ENCODE measurements at regions not wholly inside any gene's neighbourhood (a gene's known extent, or its start where the extent isn't known, plus 50 kb on each side); places are given as distances from the start of the nearest gene placed in this dataset.

- Histone ChIP-seq H3K27me3 (no peaks in the 10 kb centered on the region; the same call in 1 of the 2 replicates), H3K4me1 (no peaks in the 10 kb centered on the region), H3K9me3 (replicated peaks) (no peaks in the 10 kb centered on the region), H3K36me3 (no peaks in the 10 kb centered on the region), H3K4me3 (no peak overlapping the region), H3K27ac (no peak overlapping the region)
- no peak for DNase-seq
Observed at GRCh38 chr19:30136611-30137195, 194.7 kb downstream of the URI1 start.

DNA sequence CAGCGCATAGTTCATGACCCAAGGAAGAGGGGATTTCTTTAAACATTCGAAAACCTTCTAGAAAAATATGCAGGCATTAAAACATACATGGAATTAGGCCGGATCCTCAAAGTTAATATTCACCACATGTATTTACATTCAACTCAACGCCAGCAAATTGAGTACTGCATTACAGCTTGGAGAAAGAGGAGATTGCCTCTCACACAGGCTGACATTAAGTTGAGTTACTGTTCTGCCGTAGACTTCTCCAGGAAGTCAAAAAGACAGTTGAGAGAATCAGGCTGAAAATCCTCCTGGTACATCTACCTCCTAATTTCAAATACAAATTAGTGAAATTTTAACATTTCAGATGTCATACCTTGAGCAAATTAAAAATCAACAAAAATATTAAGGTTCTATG, 195.7 kb downstream of the URI1 start:
- no peak for DNase-seq
- Histone ChIP-seq H3K4me1 (no peaks in the 10 kb centered on the region), H3K36me3 (no peaks in the 10 kb centered on the region), H3K27me3 (no peaks in the 10 kb centered on the region), H3K27ac (no peak overlapping the region), H3K9me3 (replicated peaks) (no peaks in the 10 kb centered on the region), H3K4me3 (no peak overlapping the region)

DNA sequence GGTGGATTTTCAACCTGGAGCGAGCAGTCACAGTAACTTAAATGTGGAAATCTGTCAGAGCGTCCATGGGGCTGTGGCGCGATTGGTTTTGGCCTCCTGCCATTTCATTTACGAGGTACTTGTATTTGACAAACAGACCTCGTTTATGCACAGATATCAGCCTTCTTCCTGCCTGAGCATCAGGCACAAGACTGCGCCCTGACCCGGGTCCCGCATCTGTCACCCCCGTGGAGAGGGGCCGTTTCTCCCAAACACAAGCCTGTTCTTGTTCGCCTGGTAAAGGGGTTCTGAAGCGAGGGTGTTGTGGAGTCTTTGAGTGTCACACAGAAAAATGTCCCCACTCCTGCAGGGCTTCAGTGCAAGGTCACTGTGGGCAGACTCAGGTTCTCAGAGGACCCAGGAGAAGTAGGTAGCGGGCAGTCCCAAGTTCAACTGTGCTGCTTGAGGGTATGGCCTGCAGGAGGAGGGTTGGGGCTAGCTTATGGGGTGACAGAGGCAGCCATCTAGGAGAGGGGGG, 202.3 kb downstream of the URI1 start:
- no peaks in the 10 kb centered on the region for H3K9me3 ChIP-seq (replicated peaks)
- no peaks in the 10 kb centered on the region for H3K4me1 ChIP-seq
- H3K36me3 ChIP-seq = no peaks in the 10 kb centered on the region
- no peaks in the 10 kb centered on the region for H3K27me3 ChIP-seq
- no peak overlapping the region for H3K27ac ChIP-seq
- no peak overlapping the region for H3K4me3 ChIP-seq
- DNase-seq = no peak

DNA sequence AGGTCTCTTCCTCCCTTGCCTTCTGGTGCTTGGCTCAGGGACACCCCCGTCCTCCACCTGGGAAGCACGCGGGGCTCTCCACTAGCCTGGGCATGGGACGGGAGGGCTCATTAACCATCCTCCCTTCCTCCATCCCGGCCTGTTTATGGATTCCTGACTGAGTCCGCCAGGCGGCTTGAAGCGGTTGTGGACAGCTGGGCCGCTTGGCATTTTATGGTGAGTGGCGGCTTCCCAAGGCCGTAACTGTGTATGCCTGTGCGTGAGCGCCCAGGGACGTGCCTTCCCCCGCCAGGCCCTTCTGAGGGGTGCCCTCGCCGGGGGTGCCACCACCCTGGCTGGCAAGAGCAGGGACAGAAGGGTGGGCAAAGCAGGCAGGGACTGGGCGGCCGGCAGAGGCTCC, 202.8 kb downstream of the URI1 start:
- Histone ChIP-seq H3K27me3 (no peaks in the 10 kb centered on the region), H3K36me3 (no peaks in the 10 kb centered on the region), H3K27ac (no peak overlapping the region), H3K4me1 (no peaks in the 10 kb centered on the region), H3K4me3 (no peak overlapping the region), H3K9me3 (replicated peaks) (no peaks in the 10 kb centered on the region)
- no peak for DNase-seq

GRCh38 chr19:30145467-30145866, 203.4 kb downstream of the URI1 start:
- no peak overlapping the region for H3K4me3 ChIP-seq
- no peaks in the 10 kb centered on the region for H3K36me3 ChIP-seq
- H3K4me1 ChIP-seq = no peaks in the 10 kb centered on the region
- H3K9me3 ChIP-seq (replicated peaks) = no peaks in the 10 kb centered on the region
- H3K27ac ChIP-seq = no peak overlapping the region
- DNase-seq = no peak
- no peaks in the 10 kb centered on the region for H3K27me3 ChIP-seq

GRCh38 chr19:30146346-30146745, 204.3 kb downstream of the URI1 start:
- Histone ChIP-seq H3K27me3 (no peaks in the 10 kb centered on the region), H3K27ac (no peak overlapping the region), H3K4me3 (no peak overlapping the region), H3K36me3 (no peaks in the 10 kb centered on the region), H3K9me3 (replicated peaks) (no peaks in the 10 kb centered on the region), H3K4me1 (no peaks in the 10 kb centered on the region)
- DNase-seq = no peak

DNA sequence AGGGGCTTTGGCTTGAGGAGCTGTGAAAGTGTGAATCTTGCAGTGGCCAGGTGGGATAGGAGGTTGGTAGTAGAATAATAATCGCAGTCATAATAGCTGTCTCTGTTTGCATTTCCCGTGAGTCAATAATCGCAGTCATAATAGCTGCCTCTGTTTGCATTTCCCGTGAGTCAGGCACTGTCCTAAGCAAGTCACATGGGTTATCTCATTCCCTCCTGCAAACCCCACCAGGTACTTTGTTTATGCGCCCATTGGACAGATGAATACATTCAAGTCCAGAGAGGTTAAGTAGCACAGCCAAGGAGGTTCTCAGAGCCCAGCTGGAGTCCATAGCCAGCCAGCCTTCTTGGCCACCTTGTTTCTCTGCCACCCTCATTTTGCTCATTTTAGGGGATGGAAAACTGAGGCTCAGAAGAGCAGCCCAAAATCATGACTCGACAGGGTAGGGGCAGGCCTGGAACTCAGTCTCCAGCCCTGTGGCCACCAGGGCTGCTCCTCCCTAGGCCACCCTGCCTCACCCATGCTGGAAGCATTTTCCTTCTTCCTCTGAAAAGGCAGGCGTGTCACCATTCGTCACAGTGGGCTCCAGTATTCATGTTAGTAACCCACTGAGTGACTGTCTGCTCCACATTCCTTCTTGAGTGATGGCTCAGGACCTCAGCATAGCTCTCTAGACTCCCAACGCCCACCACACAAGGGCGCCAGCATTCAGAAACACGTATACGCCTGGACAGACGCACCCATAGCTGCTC, 206.2 kb downstream of the URI1 start:
- no peaks in the 10 kb centered on the region for H3K36me3 ChIP-seq
- H3K9me3 ChIP-seq (replicated peaks) = no peaks in the 10 kb centered on the region
- no peak overlapping the region for H3K27ac ChIP-seq
- DNase-seq = no peak
- no peaks in the 10 kb centered on the region for H3K27me3 ChIP-seq
- no peak overlapping the region for H3K4me3 ChIP-seq
- no peaks in the 10 kb centered on the region for H3K4me1 ChIP-seq

- Histone ChIP-seq H3K9me3 (replicated peaks) (no peaks in the 10 kb centered on the region), H3K27ac (no peak overlapping the region), H3K4me1 (no peaks in the 10 kb centered on the region), H3K36me3 (no peaks in the 10 kb centered on the region), H3K4me3 (no peak overlapping the region), H3K27me3 (peaks cover 4% of the 10 kb centered on the region; the same call in 1 of the 2 replicates)
- DNase-seq = no peak
Observed at GRCh38 chr19:30148803-30149202, 206.8 kb downstream of the URI1 start.

DNA sequence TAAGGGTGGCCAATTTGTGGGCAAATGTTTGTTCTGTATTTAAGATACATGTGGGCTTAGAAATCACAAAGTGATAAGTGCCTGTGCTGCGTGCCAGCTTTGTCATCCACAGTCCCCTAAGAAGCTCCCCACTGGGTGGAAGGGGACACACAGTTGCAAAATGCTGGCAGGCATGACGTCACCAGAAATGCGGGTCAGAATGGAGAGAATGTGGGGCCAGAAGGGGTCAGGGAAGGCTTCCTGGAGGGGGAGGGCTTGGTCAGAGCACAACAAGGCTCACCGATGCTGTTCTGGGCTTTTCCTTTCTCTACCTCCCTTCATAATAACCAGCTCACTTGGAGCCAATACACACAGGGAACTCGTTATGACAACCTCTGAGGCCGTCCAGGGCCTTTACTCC, 207.3 kb downstream of the URI1 start:
- no peak for DNase-seq
- H3K9me3 ChIP-seq (replicated peaks) = no peaks in the 10 kb centered on the region
- H3K4me1 ChIP-seq = no peaks in the 10 kb centered on the region
- peaks cover 4% of the 10 kb centered on the region; the same call in 1 of the 2 replicates for H3K27me3 ChIP-seq
- no peak overlapping the region for H3K4me3 ChIP-seq
- no peak overlapping the region for H3K27ac ChIP-seq
- H3K36me3 ChIP-seq = no peaks in the 10 kb centered on the region

- H3K36me3 ChIP-seq = no peaks in the 10 kb centered on the region
- H3K9me3 ChIP-seq (replicated peaks) = no peaks in the 10 kb centered on the region
- DNase-seq = no peak
- no peak overlapping the region for H3K4me3 ChIP-seq
- peaks cover 4% of the 10 kb centered on the region; the same call in 1 of the 2 replicates for H3K27me3 ChIP-seq
- no peak overlapping the region for H3K27ac ChIP-seq
- H3K4me1 ChIP-seq = no peaks in the 10 kb centered on the region
Observed at GRCh38 chr19:30150626-30151025, 208.6 kb downstream of the URI1 start.

DNA sequence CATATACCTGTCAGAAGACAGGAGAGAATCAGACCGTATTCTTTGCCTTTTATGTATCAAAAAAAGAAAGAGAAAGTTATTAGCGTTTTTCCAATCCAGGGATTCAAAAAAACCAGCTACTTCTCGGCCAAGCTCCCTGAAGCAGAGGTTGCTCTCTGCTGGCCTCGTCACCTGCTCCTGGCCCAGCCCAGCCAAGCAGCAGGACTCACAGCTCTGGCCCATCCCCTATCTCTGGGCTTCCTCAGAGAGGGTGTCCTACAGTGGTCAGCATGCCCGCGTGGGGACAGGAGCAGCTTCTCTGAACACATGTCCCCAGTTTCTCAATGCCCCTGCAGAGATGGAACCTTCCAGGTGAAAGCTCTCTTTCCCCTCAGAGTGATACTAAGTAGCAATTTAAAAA, 209.0 kb downstream of the URI1 start:
- H3K4me3 ChIP-seq = no peak overlapping the region
- H3K9me3 ChIP-seq (replicated peaks) = no peaks in the 10 kb centered on the region
- H3K27ac ChIP-seq = no peak overlapping the region
- no peaks in the 10 kb centered on the region for H3K4me1 ChIP-seq
- H3K27me3 ChIP-seq = peaks cover 4% of the 10 kb centered on the region; the same call in 1 of the 2 replicates
- H3K36me3 ChIP-seq = no peaks in the 10 kb centered on the region
- no peak for DNase-seq

- no peak for DNase-seq
Observed at GRCh38 chr19:30152510-30153291, 210.7 kb downstream of the URI1 start.

DNA sequence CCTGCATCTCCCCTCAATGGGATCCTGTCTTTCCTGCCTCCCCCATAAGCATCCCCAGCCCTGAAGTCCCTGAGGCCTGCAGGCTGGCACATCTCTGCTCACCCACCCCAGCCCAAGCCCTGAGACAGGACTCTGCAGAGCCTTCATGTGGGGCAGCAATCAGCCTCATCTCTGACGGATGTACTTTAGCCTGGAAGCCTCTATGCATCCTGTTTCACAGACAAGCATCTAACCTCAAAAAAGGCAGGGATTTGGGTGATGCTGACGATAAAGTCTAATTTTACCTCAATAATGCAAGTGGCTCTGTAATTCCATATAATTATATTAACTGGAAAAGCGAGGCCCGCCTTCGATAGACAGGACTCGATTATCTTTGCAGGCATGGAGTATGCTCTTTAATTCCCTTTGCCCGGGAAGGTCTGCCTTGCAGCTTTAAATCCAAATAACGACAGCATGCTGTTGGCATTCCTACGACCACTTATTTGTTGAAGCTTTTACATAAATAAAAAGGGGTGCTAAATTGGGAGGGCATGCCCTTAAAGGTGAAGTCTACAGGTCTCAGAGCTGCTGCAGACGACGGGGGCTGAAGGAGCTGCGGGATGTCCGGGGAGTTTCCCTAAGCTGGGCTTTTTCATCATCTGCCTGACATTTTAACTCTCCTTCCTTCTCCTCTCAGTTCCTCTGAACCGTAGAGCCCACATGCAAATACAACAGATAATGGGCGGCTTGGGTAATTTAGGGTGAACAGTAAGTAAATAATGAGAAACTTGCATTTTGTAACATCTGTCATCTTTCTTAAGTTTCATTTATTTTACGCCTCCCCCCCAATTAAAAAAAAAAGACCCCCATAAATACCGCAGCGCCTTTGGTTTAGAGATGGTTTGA, 211.5 kb downstream of the URI1 start:
- DNase-seq = no peak
- no peak overlapping the region for H3K27ac ChIP-seq
- H3K27me3 ChIP-seq = peaks cover 4% of the 10 kb centered on the region; the same call in 1 of the 2 replicates
- no peaks in the 10 kb centered on the region for H3K4me1 ChIP-seq
- H3K36me3 ChIP-seq = no peaks in the 10 kb centered on the region
- no peaks in the 10 kb centered on the region for H3K9me3 ChIP-seq (replicated peaks)
- H3K4me3 ChIP-seq = no peak overlapping the region

More at GRCh38 chr19:30152510-30153291, 210.7 kb downstream of the URI1 start:
- H3K4me3 ChIP-seq = no peak overlapping the region
- H3K4me1 ChIP-seq = no peaks in the 10 kb centered on the region
- no peaks in the 10 kb centered on the region for H3K9me3 ChIP-seq (replicated peaks)
- H3K27me3 ChIP-seq = peaks cover 4% of the 10 kb centered on the region; the same call in 1 of the 2 replicates
- H3K27ac ChIP-seq = no peak overlapping the region
- H3K36me3 ChIP-seq = no peaks in the 10 kb centered on the region

DNA sequence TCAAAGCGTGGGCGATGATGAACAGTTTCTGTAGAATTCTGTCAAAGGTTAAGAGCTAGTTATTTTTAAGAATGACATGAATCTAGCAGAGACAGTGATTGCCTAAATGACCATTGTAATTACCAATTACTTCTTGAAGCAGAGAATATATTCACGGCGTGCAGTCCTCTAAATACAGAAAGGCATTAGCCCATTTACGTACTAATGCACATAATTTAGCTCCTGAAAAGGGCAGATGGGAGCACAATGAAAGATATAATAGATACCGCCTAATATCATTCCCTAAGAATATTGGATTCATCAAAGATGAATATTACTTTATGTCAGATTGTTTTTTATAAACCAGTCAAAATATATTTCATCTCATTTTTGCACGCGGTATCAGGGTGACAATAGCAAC, 212.4 kb downstream of the URI1 start:
- no peak for DNase-seq
- Histone ChIP-seq H3K4me3 (no peak overlapping the region), H3K9me3 (replicated peaks) (no peaks in the 10 kb centered on the region), H3K27me3 (peaks cover 4% of the 10 kb centered on the region; the same call in 1 of the 2 replicates), H3K4me1 (no peaks in the 10 kb centered on the region), H3K27ac (no peak overlapping the region), H3K36me3 (no peaks in the 10 kb centered on the region)

Data from SJCRH30 (cell line).